ENCODE measurements at regions not wholly inside any gene's neighbourhood (a gene's known extent, or its start where the extent isn't known, plus 50 kb on each side); places are given as distances from the start of the nearest gene placed in this dataset.

GRCh38 chr17:34091975-34092374 is 163.1 kb upstream of the CCL2 start:
- TF ChIP-seq CTCF (conservative IDR thresholded peaks at IDR 0.05; ENCODE audit: low read depth, low read length) (no peak), POLR2A (IDR thresholded peaks at IDR 0.05; ENCODE audit: low read depth, low read length) (no peak), ELK1 (IDR thresholded peaks at IDR 0.05; ENCODE audit: borderline replicate concordance, low read depth, low read length) (no peak), FOS (IDR thresholded peaks at IDR 0.05; ENCODE audit: low read depth, low read length) (no peak), USF2 (IDR thresholded peaks at IDR 0.05; ENCODE audit: low read depth, low read length) (no peak), MAFK (IDR thresholded peaks at IDR 0.05; ENCODE audit: low read depth, low read length) (no peak), CHD1 (IDR thresholded peaks at IDR 0.05; ENCODE audit: low read depth, low read length) (no peak), BHLHE40 (IDR thresholded peaks at IDR 0.05; ENCODE audit: low read depth, low read length) (no peak), MXI1 (IDR thresholded peaks at IDR 0.05; ENCODE audit: borderline replicate concordance, low read depth, low read length) (no peak), RAD21 (IDR thresholded peaks at IDR 0.05; ENCODE audit: low read length) (no peak), RCOR1 (IDR thresholded peaks at IDR 0.05; ENCODE audit: insufficient replicate concordance, low read length) (no peak)

All from IMR-90 (cell line).